Upper lobe of left lung (tissue), 4 donors: ENCODE measurements at regions not wholly inside any gene's neighbourhood (a gene's known extent, or its start where the extent isn't known, plus 50 kb on each side); places are given as distances from the start of the nearest gene placed in this dataset.

Experiments used
- POLR2AphosphoS5 ChIP-seq, 2 donors: sonication (generic); formaldehyde crosslinking; IDR thresholded peaks; one replicate each; pipeline ENCODE4 v1.5.1; 2017; ENCODE audit warnings: antibody characterized with exemption in 2 of 2
- TF ChIP-seq, protein P1 (sequence below), 6 experiments: fragments of 450-650 bp in 4 of 6; fragments of 200-600 bp in 2 of 6; sonication (generic) in 2 of 6; IDR thresholded peaks; one replicate each; pipeline ENCODE4 v1.5.1; 2016 to 2019; ENCODE audit warnings: antibody characterized with exemption in 6 of 6

DNA sequence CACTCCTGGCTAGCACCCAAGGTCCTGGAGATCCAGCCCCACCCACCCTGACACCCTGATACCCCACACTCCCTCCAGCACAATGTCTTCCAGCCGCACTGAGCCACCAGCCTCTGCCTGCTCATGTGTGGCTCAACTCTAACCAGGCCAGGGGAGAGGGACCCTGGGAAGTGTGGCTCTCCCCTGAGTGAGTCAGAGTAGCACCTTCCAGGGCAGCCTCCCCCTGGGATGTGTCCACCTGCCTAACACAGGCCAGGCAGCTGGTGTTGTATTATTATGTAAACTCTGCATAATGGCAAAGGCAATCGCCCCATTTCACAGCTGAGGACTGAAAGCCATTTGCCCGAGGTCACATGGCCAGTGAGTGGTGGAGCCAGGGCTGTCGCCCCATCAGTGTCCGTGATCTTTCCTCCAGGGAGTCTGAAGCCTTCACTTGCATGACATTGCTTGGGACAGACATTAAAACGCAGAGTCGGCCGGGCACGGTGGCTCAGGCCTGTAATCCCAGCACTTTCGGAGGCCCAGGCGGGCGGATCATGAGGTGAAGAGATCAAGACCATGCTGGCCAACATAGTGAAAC is 84.2 kb upstream of the FOXF1 start:
- TF ChIP-seq, protein P1, sequence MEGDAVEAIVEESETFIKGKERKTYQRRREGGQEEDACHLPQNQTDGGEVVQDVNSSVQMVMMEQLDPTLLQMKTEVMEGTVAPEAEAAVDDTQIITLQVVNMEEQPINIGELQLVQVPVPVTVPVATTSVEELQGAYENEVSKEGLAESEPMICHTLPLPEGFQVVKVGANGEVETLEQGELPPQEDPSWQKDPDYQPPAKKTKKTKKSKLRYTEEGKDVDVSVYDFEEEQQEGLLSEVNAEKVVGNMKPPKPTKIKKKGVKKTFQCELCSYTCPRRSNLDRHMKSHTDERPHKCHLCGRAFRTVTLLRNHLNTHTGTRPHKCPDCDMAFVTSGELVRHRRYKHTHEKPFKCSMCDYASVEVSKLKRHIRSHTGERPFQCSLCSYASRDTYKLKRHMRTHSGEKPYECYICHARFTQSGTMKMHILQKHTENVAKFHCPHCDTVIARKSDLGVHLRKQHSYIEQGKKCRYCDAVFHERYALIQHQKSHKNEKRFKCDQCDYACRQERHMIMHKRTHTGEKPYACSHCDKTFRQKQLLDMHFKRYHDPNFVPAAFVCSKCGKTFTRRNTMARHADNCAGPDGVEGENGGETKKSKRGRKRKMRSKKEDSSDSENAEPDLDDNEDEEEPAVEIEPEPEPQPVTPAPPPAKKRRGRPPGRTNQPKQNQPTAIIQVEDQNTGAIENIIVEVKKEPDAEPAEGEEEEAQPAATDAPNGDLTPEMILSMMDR (IDR thresholded peaks at IDR 0.05), result no peak
- no peak for TF ChIP-seq POLR2AphosphoS5 (IDR thresholded peaks at IDR 0.05)
